CD4-positive, alpha-beta T cell treated with Interleukin-4 for 4 hours (primary cell): ENCODE measurements at regions not wholly inside any gene's neighbourhood (a gene's known extent, or its start where the extent isn't known, plus 50 kb on each side); places are given as distances from the start of the nearest gene placed in this dataset.

ENCODE experiments used
- DNase-seq: peaks from one replicate; pipeline ENCODE4 v3.0.0-alpha.2; 2020

GRCh38 chr5:65068410-65068809, 299.7 kb downstream of the CWC27 start:
- no peak for DNase-seq

DNA sequence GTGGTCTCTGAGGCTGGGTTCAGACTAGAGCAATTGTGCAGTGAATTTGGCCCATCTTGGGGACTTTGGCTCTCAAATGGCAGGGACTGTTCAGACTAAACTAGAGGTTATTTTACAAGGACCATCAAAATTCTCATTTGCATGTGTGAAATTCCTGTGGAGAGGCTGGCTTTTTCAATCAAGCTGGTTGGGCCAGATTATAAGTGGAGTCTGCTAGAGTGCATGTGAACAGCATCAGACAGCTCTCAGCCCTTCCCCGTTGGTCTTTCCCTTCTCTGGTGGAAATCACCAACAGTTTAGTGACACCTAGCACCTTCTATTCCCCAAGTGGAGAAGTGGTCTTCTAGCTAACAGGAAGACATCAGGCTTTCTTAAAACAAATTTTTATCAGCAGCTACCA, 301.3 kb downstream of the CWC27 start:
- DNase-seq = no peak

DNA sequence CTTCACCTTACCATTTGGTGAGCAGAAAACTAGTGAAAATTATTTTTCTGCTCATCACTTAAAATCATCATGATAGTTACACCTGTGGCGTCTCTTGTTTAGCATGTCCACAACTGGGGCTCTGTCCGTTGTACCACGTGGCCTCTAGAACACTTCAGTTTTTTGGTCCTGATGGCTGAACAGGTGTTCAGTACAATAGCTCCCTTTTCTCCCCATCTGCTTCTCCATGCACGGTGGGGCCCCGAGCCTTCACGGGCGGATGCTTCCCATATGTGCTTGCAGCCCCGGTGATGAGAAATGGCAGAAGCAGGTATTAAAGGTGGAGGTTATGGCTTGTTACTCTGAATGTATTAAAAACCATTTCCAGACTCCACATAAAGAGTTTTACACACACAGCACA, 304.1 kb downstream of the CWC27 start:
- no peak for DNase-seq

- DNase-seq = no peak
These were observed 304.5 kb downstream of the CWC27 start for GRCh38 chr5:65073250-65073661.

- no peak for DNase-seq
These were observed 307.0 kb downstream of the CWC27 start for GRCh38 chr5:65075623-65076250.

- peak; percentile 65 for DNase-seq
These were observed 307.6 kb downstream of the CWC27 start for GRCh38 chr5:65076251-65076869.

GRCh38 chr5:65077653-65078052, 308.9 kb downstream of the CWC27 start:
- no peak for DNase-seq

DNA sequence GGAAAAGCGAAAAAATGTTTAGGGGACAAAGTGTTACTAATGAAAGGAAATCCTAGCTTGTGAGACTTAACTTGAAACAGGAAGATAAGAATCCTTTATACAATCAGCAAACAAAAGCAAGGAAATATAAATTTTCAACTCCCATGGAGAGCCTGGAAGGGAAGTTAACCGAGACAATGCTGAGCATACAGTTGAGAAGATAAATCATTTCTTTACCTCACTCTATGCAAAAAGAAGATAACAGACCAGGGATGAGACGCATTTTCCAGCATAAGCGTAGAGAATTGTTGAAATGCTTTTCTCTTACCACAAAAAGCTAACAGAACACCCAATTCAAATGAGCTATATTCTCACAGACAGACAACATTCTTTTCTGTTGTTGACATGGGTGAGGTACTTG, 309.6 kb downstream of the CWC27 start:
- DNase-seq = no peak

- DNase-seq = no peak
These were observed 312.3 kb downstream of the CWC27 start for GRCh38 chr5:65081071-65081470.

DNA sequence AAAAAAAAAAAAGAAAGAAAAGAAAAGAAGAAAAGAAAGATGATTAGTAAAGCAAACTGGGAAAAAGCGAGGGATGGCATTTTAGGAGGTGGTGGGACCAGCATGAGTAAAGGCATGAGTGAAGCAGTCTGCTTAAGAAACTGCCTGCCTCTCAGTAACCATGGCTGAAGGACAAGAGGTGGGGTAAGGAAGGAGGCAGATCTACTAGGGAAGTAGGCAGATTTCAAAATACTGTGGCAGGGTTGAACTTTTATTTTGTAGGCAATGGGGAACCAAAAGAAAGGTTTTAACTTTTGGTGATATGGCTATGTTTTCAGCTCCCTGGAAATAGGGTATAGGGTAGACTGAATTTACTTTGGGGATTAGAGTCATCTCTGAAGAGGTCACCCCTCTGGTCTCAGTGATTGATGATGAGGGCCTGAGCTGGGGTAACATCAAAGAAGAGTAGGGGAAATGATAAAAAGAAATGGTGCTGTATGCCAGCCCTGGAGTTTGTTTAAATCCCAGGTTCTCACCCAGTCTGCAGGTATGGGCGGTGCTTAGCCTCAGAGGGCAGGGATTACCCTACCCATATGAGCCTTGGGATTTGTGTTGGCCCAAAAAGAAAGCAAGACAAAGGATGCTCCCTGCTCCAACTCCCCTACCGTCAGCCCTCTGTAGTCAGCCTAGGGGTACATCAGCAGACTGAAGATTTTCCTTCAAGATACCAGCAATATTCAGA, 316.2 kb downstream of the CWC27 start:
- DNase-seq = no peak

GRCh38 chr5:65085516-65085850, 316.8 kb downstream of the CWC27 start:
- no peak for DNase-seq

- no peak for DNase-seq
These were observed 317.6 kb downstream of the CWC27 start for GRCh38 chr5:65086234-65086890.

DNA sequence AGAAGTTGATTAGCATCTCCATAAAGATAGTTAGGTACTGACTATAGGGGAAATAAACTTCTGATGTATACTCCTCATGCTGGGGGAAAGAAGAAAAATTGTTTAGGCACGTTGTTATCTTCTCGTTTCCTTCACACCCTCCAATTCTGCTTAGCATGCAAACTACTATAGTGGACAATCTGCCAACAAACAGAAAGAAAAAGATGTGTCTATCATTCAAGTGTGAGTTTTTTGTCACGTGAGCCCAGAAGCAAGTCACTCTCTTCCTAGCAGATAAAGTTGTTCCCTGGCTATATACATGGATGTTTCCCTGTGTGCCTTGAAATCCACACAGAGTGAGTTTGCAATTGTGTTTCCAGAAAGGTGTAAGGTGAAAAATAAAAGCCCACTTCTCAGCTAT, 318.4 kb downstream of the CWC27 start:
- no peak for DNase-seq

DNA sequence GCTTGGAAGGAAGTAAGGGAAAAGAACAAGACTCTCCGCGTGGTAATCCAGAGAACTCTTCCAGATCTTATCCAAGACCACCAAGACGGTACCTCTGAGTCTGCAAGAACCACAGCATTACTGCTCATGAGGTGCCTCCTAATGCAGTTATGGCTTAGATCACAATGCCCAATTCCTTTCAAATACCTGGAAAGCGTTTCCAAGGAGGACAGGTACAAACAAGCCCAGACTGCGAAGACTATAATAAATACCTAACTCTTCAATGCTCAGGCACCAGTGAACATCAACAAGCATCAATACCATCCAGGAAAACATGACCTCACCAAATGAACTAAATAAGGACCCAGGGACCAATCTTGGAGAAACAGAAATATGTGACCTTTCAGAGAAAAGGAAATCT, 325.5 kb downstream of the CWC27 start:
- no peak for DNase-seq

DNA sequence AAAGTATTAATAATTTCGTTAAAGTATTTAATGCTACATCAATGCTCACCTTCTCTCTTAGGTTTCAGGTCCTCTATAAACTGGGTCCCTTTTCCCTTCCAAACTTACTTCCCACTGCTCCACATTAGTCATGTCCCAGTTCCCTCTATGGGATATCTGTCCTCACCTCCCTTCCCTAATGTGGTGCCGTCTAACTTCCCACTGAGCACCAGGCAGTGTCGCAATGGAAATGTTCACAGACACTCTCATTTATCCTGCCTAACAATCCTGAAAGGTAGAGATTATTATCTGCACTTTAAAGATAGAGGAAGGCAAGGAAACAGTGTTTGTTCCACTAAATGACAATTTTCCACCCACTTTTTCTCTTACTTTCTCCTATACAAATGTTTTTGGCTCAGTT, 329.7 kb downstream of the CWC27 start:
- no peak for DNase-seq
